ENCODE measurements at regions not wholly inside any gene's neighbourhood (a gene's known extent, or its start where the extent isn't known, plus 50 kb on each side); places are given as distances from the start of the nearest gene placed in this dataset.

DNA sequence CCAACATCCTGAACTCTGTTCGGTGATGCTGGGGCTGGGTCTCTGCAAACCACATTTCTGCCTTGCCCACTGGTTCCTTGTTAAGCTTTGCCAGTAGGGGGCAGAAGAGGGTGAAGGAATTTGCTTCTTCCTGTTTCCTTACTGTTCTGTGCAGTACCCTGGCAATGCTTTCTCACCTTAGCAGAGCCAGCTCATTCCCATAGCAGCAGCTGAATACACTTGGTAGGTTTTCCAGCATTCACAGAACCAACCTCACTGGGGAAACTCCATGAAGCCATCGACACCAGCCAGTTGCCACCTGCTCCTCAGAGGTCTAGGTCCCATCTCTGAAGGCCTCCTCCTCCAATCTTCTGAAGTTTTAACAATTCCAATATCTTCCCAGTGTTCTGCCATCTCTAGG lies 308.4 kb downstream of the PDCD6IP start (continued):
- TF ChIP-seq FOXM1 (IDR thresholded peaks at IDR 0.05; ENCODE audit: low read depth, low read length) (no peak), YY1 (IDR thresholded peaks at IDR 0.05; ENCODE audit: low read depth, low read length) (no peak; the same call in 1 of the 2 replicates), RAD21 (IDR thresholded peaks at IDR 0.05; ENCODE audit: insufficient read depth, low read depth, low read length) (peak; percentile 69), LARP7 (IDR thresholded peaks at IDR 0.05) (no peak), RELA (IDR thresholded peaks at IDR 0.05; ENCODE audit: borderline replicate concordance, partially characterized antibody) (no peak), BMI1 (IDR thresholded peaks at IDR 0.05; ENCODE audit: borderline replicate concordance) (no peak), NR2C1 (IDR thresholded peaks at IDR 0.05) (no peak), RB1 (IDR thresholded peaks at IDR 0.05; ENCODE audit: borderline replicate concordance) (peak; percentile 50; the same call in 1 of the 2 replicates), SREBF1 (IDR thresholded peaks at IDR 0.05; ENCODE audit: low read length) (no peak), NR2C2 (IDR thresholded peaks at IDR 0.05; ENCODE audit: borderline replicate concordance, control insufficient read depth, insufficient read length, low read depth) (no peak), CEBPB (IDR thresholded peaks at IDR 0.05; ENCODE audit: borderline replicate concordance in 1 of 2, low read depth in 2 of 2, low read length in 2 of 2) (no peak), KAT2A (conservative IDR thresholded peaks at IDR 0.05; ENCODE audit: control insufficient read depth, low read depth, low read length) (no peak), RBBP5 (conservative IDR thresholded peaks at IDR 0.05) (no peak), IKZF2 (IDR thresholded peaks at IDR 0.05) (peak; percentile 52 to 59; a peak in 3 of 4 replicates), STAT3 (IDR thresholded peaks at IDR 0.05; ENCODE audit: low read depth, low read length) (no peak), SMARCA5 (IDR thresholded peaks at IDR 0.05) (no peak; the same call in 1 of the 2 replicates)
- TF ChIP-seq, protein P1, sequence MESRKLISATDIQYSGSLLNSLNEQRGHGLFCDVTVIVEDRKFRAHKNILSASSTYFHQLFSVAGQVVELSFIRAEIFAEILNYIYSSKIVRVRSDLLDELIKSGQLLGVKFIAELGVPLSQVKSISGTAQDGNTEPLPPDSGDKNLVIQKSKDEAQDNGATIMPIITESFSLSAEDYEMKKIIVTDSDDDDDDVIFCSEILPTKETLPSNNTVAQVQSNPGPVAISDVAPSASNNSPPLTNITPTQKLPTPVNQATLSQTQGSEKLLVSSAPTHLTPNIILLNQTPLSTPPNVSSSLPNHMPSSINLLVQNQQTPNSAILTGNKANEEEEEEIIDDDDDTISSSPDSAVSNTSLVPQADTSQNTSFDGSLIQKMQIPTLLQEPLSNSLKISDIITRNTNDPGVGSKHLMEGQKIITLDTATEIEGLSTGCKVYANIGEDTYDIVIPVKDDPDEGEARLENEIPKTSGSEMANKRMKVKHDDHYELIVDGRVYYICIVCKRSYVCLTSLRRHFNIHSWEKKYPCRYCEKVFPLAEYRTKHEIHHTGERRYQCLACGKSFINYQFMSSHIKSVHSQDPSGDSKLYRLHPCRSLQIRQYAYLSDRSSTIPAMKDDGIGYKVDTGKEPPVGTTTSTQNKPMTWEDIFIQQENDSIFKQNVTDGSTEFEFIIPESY (IDR thresholded peaks at IDR 0.05): no peak
- TF ChIP-seq, protein P2, sequence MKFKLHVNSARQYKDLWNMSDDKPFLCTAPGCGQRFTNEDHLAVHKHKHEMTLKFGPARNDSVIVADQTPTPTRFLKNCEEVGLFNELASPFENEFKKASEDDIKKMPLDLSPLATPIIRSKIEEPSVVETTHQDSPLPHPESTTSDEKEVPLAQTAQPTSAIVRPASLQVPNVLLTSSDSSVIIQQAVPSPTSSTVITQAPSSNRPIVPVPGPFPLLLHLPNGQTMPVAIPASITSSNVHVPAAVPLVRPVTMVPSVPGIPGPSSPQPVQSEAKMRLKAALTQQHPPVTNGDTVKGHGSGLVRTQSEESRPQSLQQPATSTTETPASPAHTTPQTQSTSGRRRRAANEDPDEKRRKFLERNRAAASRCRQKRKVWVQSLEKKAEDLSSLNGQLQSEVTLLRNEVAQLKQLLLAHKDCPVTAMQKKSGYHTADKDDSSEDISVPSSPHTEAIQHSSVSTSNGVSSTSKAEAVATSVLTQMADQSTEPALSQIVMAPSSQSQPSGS (IDR thresholded peaks at IDR 0.05; ENCODE audit: low read length): no peak
- TF ChIP-seq, protein P3, sequence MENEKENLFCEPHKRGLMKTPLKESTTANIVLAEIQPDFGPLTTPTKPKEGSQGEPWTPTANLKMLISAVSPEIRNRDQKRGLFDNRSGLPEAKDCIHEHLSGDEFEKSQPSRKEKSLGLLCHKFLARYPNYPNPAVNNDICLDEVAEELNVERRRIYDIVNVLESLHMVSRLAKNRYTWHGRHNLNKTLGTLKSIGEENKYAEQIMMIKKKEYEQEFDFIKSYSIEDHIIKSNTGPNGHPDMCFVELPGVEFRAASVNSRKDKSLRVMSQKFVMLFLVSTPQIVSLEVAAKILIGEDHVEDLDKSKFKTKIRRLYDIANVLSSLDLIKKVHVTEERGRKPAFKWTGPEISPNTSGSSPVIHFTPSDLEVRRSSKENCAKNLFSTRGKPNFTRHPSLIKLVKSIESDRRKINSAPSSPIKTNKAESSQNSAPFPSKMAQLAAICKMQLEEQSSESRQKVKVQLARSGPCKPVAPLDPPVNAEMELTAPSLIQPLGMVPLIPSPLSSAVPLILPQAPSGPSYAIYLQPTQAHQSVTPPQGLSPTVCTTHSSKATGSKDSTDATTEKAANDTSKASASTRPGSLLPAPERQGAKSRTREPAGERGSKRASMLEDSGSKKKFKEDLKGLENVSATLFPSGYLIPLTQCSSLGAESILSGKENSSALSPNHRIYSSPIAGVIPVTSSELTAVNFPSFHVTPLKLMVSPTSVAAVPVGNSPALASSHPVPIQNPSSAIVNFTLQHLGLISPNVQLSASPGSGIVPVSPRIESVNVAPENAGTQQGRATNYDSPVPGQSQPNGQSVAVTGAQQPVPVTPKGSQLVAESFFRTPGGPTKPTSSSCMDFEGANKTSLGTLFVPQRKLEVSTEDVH (IDR thresholded peaks at IDR 0.05; ENCODE audit: low read depth, partially characterized antibody): no peak
- TF ChIP-seq, protein P4, sequence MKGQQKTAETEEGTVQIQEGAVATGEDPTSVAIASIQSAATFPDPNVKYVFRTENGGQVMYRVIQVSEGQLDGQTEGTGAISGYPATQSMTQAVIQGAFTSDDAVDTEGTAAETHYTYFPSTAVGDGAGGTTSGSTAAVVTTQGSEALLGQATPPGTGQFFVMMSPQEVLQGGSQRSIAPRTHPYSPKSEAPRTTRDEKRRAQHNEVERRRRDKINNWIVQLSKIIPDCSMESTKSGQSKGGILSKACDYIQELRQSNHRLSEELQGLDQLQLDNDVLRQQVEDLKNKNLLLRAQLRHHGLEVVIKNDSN (IDR thresholded peaks at IDR 0.05; ENCODE audit: borderline replicate concordance, extremely low read length, insufficient read depth, low read depth, low read length): no peak
